ENCODE measurements at regions not wholly inside any gene's neighbourhood (a gene's known extent, or its start where the extent isn't known, plus 50 kb on each side); places are given as distances from the start of the nearest gene placed in this dataset.

DNA sequence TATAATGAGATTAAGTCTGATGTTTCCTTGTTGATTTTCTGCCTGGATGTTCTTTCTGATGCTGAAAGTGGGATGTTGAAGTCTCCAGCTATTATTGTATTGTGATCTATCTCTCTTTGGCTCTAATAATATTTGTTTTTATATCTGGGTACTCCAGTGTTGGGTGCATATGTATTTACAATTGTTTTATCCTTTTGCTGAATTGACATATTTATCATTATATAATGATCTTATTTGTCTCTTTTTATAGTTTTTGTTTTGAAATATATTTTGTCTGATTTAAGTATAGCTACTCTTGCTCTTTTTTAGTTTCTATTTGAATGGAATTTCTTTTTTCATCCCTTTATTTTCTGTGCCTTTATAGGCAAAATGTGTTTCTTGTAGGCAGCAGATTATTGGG, 522.2 kb upstream of the NEGR1 start:
- no peaks in the 10 kb centered on the region for H3K79me2 ChIP-seq (ENCODE audit: insufficient read depth, low read length)
- H3K27ac ChIP-seq (ENCODE audit: low read depth, low read length, poor library complexity, severe bottlenecking): no peak overlapping the region
- no peaks in the 10 kb centered on the region for H3K4me1 ChIP-seq (ENCODE audit: insufficient read depth, low read length, severe bottlenecking)
- TF ChIP-seq EZH2 (IDR thresholded peaks at IDR 0.05; ENCODE audit: borderline replicate concordance, low read length): no peak
- TF ChIP-seq, protein P1, sequence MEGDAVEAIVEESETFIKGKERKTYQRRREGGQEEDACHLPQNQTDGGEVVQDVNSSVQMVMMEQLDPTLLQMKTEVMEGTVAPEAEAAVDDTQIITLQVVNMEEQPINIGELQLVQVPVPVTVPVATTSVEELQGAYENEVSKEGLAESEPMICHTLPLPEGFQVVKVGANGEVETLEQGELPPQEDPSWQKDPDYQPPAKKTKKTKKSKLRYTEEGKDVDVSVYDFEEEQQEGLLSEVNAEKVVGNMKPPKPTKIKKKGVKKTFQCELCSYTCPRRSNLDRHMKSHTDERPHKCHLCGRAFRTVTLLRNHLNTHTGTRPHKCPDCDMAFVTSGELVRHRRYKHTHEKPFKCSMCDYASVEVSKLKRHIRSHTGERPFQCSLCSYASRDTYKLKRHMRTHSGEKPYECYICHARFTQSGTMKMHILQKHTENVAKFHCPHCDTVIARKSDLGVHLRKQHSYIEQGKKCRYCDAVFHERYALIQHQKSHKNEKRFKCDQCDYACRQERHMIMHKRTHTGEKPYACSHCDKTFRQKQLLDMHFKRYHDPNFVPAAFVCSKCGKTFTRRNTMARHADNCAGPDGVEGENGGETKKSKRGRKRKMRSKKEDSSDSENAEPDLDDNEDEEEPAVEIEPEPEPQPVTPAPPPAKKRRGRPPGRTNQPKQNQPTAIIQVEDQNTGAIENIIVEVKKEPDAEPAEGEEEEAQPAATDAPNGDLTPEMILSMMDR (IDR thresholded peaks at IDR 0.05; ENCODE audit: low read length): no peak
- H4K20me1 ChIP-seq (ENCODE audit: insufficient read depth, low read length): no peaks in the 10 kb centered on the region
- H3K9me2 ChIP-seq (ENCODE audit: low read depth, low read length): no peaks in the 10 kb centered on the region
- no peak overlapping the region for H3K9ac ChIP-seq (ENCODE audit: low read length)
- H3K4me3 ChIP-seq (ENCODE audit: low read depth, low read length, poor library complexity, severe bottlenecking): no peak overlapping the region
- H3K27me3 ChIP-seq (ENCODE audit: insufficient read depth, low read length): no peaks in the 10 kb centered on the region
- H3K36me3 ChIP-seq (ENCODE audit: insufficient read depth, low read length): no peaks in the 10 kb centered on the region
- H3K4me2 ChIP-seq (ENCODE audit: low read length): no peak overlapping the region
- H2AFZ ChIP-seq (ENCODE audit: low read length): no peak overlapping the region
- H3F3A ChIP-seq (ENCODE audit: insufficient read depth, low read length): no peaks in the 10 kb centered on the region
- no peaks in the 10 kb centered on the region for H3K9me3 ChIP-seq (ENCODE audit: low read length)

DNA sequence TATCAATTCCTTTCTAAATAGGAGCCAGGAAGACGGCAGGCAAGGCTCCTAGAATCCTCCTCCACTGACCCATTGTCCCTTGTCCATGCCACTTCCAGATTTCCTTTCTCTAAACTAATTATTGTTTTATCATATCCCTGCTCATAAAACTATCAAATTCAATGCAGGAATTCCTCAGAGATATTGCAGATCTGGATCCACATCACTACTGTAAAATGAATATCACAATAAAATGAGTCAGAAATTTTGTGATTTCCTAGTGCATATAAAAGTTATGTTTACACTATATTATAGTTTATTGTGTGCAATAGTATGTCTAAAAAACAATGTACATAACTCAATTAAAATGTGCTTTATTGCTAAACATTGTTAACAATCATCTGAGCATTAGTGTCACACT, 498.7 kb upstream of the NEGR1 start:
- no peaks in the 10 kb centered on the region for H3F3A ChIP-seq (ENCODE audit: insufficient read depth, low read length)
- H2AFZ ChIP-seq (ENCODE audit: low read length): no peak overlapping the region
- no peaks in the 10 kb centered on the region for H3K36me3 ChIP-seq (ENCODE audit: insufficient read depth, low read length)
- no peak overlapping the region for H3K9ac ChIP-seq (ENCODE audit: low read length)
- no peak overlapping the region for H3K27ac ChIP-seq (ENCODE audit: low read depth, low read length, poor library complexity, severe bottlenecking)
- TF ChIP-seq, protein P1 (IDR thresholded peaks at IDR 0.05; ENCODE audit: low read length): no peak
- TF ChIP-seq EZH2 (IDR thresholded peaks at IDR 0.05; ENCODE audit: borderline replicate concordance, low read length): no peak
- H3K4me2 ChIP-seq (ENCODE audit: low read length): no peak overlapping the region
- H3K9me2 ChIP-seq (ENCODE audit: low read depth, low read length): no peaks in the 10 kb centered on the region
- H3K4me3 ChIP-seq (ENCODE audit: low read depth, low read length, poor library complexity, severe bottlenecking): no peak overlapping the region
- H3K9me3 ChIP-seq (ENCODE audit: low read length): no peaks in the 10 kb centered on the region
- H3K79me2 ChIP-seq (ENCODE audit: insufficient read depth, low read length): no peaks in the 10 kb centered on the region
- no peaks in the 10 kb centered on the region for H3K27me3 ChIP-seq (ENCODE audit: insufficient read depth, low read length)
- H3K4me1 ChIP-seq (ENCODE audit: insufficient read depth, low read length, severe bottlenecking): no peaks in the 10 kb centered on the region
- H4K20me1 ChIP-seq (ENCODE audit: insufficient read depth, low read length): no peaks in the 10 kb centered on the region

DNA sequence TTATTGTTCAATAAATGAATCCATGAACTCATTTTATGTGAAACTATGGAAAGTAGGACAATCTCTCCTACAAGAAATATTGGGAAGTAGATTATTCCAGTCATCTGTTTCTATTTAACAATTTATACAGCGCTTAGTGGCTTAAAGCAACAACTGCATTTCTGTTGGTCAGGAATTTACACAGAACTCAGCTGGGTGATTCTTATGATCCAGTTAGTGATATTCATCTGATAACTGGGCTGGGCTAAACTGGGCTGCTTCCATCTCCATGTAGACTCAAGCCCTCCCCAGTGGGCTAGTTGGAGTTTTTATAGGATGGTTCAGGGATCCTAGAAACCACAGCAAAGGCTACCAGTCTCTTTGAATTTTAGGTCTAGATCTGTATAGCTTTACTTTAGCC, 497.9 kb upstream of the NEGR1 start:
- H3K4me1 ChIP-seq (ENCODE audit: insufficient read depth, low read length, severe bottlenecking): no peaks in the 10 kb centered on the region
- no peaks in the 10 kb centered on the region for H3K27me3 ChIP-seq (ENCODE audit: insufficient read depth, low read length)
- no peak overlapping the region for H3K4me2 ChIP-seq (ENCODE audit: low read length)
- H3K9ac ChIP-seq (ENCODE audit: low read length): no peak overlapping the region
- H3K9me3 ChIP-seq (ENCODE audit: low read length): no peaks in the 10 kb centered on the region
- no peaks in the 10 kb centered on the region for H3K9me2 ChIP-seq (ENCODE audit: low read depth, low read length)
- no peaks in the 10 kb centered on the region for H3K79me2 ChIP-seq (ENCODE audit: insufficient read depth, low read length)
- H3K27ac ChIP-seq (ENCODE audit: low read depth, low read length, poor library complexity, severe bottlenecking): no peak overlapping the region
- H3F3A ChIP-seq (ENCODE audit: insufficient read depth, low read length): no peaks in the 10 kb centered on the region
- no peaks in the 10 kb centered on the region for H3K36me3 ChIP-seq (ENCODE audit: insufficient read depth, low read length)
- H2AFZ ChIP-seq (ENCODE audit: low read length): no peak overlapping the region
- no peaks in the 10 kb centered on the region for H4K20me1 ChIP-seq (ENCODE audit: insufficient read depth, low read length)
- no peak overlapping the region for H3K4me3 ChIP-seq (ENCODE audit: low read depth, low read length, poor library complexity, severe bottlenecking)
- no peak for TF ChIP-seq EZH2 (IDR thresholded peaks at IDR 0.05; ENCODE audit: borderline replicate concordance, low read length)
- TF ChIP-seq, protein P1 (IDR thresholded peaks at IDR 0.05; ENCODE audit: low read length): no peak

Data from OCI-LY1 (cell line).